ENCODE measurements at regions not wholly inside any gene's neighbourhood (a gene's known extent, or its start where the extent isn't known, plus 50 kb on each side); places are given as distances from the start of the nearest gene placed in this dataset.

DNA sequence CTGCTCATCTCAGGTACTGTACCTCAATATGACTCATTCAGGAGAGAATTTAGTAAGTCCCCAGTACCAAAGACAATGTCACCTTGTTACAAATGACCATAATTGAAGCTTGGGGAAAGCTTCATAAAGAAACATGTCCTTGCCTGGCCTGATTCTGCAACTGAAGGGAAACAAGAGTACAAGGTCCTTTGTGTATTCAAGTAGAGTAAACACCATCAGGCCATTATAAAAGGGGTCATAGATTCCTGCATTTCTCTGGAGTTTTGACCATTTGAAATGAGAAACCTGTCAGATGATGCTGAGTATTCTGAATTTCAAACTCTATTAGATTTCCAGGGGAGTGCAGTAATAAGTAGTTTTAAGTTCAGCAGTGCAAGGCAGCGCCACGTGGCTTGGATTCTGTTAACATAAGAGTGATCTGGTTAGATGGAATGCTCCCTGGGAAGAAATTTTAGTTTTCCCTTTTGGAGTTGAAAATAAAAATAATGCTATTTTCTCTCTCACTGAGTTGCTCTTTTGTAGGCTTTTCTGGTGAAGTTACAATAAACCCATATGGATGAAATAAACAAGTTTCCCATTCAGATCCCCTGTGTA, 1054.3 kb downstream of the EPHA7 start:
- peak; percentile 31 for DNase-seq

DNA sequence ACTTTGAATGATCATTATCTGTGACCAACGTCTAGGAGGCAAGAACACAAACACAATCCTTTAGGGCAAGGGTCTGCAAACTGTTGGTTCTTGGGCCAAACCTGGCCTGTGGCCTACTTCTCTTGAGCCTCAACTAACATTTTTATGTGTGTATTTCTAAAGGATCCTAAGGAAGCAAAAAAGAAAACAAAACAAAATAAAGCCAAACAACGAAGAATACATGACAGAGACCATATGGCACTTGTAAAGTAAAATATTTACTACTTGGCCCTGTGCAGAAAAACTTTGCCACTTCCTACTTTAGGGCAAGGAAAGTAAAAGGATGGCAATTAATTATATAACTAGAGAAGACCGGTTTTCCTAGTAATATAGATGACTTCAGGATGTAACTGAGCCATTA, 1056.2 kb downstream of the EPHA7 start:
- DNase-seq, result no peak

- DNase-seq, result no peak
Observed at GRCh38 chr6:92362404-92362803, 1057.0 kb downstream of the EPHA7 start.

DNA sequence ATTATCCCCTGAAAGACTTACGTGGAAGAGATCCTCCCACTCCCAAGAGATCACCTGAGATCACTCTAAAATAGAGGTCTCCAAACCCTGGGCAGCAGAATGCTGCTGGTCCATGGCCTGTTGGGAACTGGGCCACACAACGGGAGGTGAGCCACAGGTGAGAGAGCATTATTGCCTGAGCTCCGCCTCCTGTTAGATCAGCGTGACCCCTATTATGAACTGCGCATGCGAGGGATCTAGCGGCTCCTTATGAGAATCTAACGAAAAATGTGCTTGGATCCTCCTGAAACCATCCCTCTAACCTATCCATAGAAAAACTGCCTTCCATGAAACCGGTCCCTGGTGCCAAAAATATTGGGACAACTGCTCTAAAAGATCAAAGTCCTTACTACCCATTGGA, 1057.4 kb downstream of the EPHA7 start:
- no peak for DNase-seq

DNA sequence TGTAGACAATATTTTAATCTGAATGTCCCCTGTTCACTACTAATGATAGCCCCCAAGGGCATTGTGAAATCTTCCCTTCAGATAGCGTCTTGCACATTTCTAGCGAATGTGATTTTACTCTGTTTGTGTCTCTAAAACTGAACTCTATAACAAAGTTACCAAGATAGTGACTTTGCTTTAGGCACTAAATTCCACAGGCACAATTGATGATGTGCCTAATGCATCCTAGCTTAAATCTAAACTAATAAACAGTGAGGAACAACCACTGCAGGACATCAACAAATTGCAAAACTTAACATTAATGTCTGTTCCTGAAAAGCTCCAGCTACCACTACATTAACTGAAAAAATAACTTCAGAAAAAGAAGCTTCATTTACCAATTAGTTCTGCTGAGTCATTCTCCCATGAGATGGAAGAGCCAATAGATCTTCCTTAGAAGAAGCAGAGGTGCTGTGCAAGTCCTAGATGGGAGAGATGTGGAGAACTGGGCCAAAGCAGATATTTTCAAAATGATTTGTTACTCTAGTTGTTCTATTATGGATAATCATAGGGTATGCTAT, 1065.0 kb downstream of the EPHA7 start:
- DNase-seq, result no peak

- DNase-seq, result no peak
Observed at GRCh38 chr6:92352130-92352529, 1067.2 kb downstream of the EPHA7 start.

GRCh38 chr6:92341201-92341600, 1078.2 kb downstream of the EPHA7 start:
- DNase-seq, result no peak

GRCh38 chr6:92339936-92340640, 1079.3 kb downstream of the EPHA7 start:
- DNase-seq, result no peak

DNA sequence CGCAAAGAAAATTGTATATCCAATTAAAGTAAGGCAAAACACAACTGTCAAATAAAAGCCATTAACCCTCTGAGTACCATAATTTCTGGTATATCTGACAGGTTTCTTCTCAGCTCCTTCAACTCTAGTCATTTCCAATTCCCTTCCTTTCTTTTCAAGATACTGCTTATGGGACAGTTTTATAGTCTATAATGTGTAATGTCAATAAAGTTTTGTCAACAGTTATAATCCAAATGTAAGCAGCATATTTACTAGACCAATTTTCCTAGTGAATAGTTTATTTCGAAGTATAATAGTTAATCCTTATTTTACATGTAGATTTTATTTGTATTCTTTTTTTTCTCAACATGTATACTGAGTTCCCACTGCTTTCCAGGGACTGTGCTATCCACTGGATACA, 1081.8 kb downstream of the EPHA7 start:
- DNase-seq, result no peak

- DNase-seq, result no peak
Observed at GRCh38 chr6:92329208-92329847, 1090.0 kb downstream of the EPHA7 start.

DNA sequence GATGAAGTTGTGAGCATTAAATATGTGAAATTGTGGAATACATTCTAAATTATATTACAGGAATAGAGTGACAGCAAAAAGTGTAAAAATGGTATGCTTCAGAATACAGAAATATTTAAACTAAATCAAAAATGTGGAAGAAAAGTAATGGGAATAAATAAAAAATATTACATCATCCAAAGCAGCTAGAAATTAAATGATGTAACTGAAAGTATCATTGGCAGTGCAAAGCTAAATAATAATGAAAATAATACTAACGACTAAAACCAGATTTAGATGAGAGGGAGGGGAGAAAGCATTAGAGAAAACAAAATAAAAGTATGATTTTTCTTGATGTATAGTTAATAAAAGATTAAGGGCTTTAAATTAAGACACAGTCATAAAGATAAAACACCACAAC, 1104.0 kb downstream of the EPHA7 start:
- DNase-seq, result no peak

DNA sequence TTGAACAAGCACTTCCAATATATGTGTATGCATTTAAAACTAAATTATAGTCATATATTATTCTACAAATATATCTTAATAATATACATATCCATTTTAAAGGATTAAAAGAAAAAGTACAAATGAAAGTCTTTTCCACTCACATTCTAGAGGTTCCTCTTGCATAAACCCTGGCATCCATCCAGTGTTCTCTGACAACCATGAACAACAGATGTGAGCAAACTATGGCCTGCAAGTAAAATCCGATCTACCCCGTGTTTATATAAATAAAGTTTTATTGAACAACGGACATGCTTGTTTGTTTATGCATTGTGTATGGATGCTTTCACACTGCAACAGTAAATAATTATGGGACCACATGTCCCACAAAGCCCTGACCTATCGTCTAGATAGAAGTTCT, 1122.3 kb downstream of the EPHA7 start:
- DNase-seq, result no peak

GRCh38 chr6:92292067-92292466, 1127.3 kb downstream of the EPHA7 start:
- peak; percentile 27 for DNase-seq

DNA sequence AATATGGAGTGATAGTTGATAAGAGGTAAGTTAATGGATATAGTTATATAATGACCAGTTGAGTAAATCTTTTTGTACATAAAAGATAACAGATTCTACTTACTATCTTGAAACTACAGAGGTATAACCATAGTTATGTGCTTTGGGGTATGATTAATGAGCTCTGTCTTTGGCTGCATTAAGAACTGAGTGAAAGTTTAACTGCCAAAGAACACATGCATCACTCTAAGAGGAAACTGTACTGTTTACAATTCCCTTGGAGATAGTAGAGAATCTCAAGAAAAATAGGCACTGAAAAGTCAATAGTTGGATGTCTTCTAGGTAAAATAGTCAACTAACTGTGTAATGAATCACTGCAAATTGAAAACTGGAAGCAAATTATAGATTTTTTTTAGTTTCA, 1129.5 kb downstream of the EPHA7 start:
- DNase-seq, result no peak

DNA sequence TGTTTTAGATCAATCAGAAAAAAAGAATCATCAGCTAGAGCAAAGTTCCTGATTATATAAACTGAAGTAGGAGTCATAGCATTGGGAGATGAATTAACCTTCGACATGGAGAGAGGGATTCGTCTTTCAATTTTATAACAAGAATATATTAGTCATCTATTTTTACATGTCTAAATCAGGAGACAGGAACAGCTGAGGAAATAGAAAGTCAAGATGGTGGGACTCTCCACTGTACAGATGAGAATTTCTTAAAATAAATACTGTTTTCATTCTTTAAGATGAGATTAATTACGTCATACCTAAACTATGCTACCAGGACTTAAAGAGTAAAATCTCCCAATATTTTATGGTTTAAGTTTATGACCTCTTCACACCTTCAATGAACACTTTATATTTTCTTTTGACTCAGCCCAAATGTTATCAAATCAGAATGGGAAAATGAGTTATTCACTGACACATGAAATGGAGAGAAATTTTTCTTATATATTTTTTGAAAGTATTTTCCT, 1137.7 kb downstream of the EPHA7 start:
- DNase-seq, result no peak

- DNase-seq, result no peak
Observed at GRCh38 chr6:92275150-92275549, 1144.2 kb downstream of the EPHA7 start.

- DNase-seq, result no peak
Observed at GRCh38 chr6:92274588-92274987, 1144.8 kb downstream of the EPHA7 start.

DNA sequence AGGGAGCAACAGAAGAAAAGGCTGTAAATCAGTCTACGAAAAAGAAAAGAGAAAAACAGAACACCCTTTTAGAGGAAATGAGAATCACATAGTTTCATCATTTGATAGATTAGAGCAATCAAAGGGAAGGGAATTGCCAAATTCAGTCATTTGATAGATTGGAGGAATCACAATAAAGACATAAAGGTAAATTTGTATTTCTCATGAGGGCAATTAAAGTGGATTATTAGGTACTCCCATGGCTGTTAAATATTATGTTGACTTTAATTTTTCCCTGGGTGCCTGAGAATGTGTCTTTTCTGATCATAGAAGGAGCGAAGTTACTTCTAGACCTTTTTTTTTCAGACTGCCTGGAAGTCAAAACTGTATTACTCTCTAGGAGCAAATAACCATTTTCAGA, 1145.7 kb downstream of the EPHA7 start:
- no peak for DNase-seq

DNA sequence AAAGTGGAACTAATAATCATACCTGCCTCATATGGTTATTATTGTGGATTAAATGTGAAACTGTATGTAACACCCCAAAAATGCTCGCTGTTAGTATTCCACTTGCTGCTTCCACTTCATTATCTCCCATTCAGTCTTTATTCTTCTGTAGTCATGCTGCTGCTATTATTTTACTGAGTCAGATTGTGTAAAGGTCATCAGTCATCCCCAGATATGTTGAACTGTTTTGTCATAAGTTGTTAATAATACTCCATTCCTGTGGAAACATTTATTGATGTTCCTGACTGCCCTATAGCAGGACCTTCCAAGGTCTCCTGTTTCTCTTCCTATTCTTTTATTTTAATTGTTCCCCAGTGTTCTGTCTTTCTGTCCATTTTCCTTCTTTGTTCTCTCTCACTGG, 1148.3 kb downstream of the EPHA7 start:
- no peak for DNase-seq

GRCh38 chr6:92270365-92270764, 1149.0 kb downstream of the EPHA7 start:
- DNase-seq, result no peak

DNA sequence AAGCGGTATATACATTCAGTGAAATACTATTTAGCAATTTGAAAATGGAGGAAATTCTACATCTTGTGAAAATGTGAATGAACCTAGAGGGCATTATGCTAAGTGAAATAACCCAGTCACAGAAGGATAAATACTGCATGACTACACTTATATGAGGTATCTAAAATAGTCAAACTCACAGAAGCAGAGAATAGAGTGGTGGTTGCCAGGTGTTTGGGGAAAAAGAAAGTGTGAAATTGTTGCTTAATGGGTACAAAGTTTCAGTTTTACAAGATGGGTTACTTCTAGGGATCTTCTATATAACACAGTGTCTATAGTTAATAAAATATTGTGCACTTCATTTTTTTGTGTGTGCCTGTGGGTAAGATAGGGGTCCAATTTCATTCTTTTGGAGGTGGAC, 1152.0 kb downstream of the EPHA7 start:
- DNase-seq, result no peak

GRCh38 chr6:92263864-92264263, 1155.5 kb downstream of the EPHA7 start:
- DNase-seq, result no peak

DNA sequence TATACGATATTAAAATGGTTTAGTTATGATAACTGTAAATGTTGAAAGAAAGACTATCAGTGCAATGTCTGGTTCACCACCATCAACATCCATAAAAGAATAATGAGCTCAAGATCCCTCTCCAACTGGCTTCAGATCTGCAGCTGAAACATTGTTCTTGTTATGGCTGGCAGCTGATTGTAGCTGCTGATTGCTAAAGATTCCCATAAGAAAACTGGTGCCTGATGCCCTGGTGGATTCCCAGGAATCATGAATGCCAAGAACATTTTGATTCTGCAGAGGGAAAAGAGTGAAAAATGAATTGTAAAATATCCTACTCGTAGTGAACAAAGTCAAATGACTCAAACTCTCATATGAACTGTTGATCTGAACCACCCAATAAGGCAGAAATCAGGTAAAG, 1160.2 kb downstream of the EPHA7 start:
- no peak for DNase-seq

DNA sequence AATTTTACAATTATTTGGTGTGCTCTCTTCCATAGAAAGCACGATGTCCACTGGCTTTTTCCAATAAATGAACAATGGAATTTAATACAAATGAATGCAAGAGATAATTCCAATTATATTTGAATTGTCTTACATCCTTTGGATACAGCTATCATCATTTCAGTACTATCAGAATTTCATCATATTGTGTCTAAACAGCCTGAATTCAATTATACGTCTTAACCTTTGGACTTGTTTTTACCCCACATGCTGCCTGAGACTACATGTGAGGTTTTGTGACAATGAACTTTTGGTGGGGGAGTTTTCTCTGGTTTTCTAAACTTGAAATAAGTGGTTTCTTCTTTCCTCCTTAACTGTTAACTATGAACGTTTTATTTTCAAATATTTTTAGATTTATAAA, 1176.0 kb downstream of the EPHA7 start:
- no peak for DNase-seq

Measured in NCI-H146 (cell line).